B cell (primary cell): ENCODE measurements at regions not wholly inside any gene's neighbourhood (a gene's known extent, or its start where the extent isn't known, plus 50 kb on each side); places are given as distances from the start of the nearest gene placed in this dataset.

Experiments
- ATAC-seq: fragments of 200-7000 bp; cut with Tn5 transposase; one replicate; pipeline ENCODE4 v1.10.0; 2021; ENCODE audit warnings: low read depth, mild to moderate bottlenecking, moderate number of reproducible peaks, moderate library complexity
- CTCF ChIA-PET: fragments of 350-600 bp; sonication (Branson Sonifier 250); formaldehyde crosslinking; loops from one replicate; lab custom pipeline; 2021; ENCODE audit warnings: antibody characterized with exemption, inconsistent platforms; lab: Charles Lee
- POLR2A ChIA-PET: fragments of 350-600 bp; sonication (Branson Sonifier 250); formaldehyde crosslinking; loops from one replicate; lab custom pipeline; 2021; ENCODE audit warnings: antibody characterized with exemption; lab: Charles Lee
- DNase-seq: peaks from one replicate; pipeline ENCODE4 v3.0.0; 2013
- H2AFZ ChIP-seq: 2 replicates; pipeline ENCODE4 v1.6.1; 2012; ENCODE audit warnings: mild to moderate bottlenecking, low read depth, low read length; ENCODE audit not compliant: insufficient read depth, poor library complexity, severe bottlenecking
- H3K27ac ChIP-seq, 2 donors: 1 replicate in 1 of 2; 2 replicates in 1 of 2; pipeline ENCODE4 v1.5.1; 2012 to 2013; ENCODE audit warnings: low read length in 2 of 2, mild to moderate bottlenecking in 2 of 2, moderate library complexity in 1 of 2
- H3K27me3 ChIP-seq, 4 experiments: fragments of 200-600 bp in 1 of 4; sonication (generic) in 1 of 4; replicated peaks in 1 of 4; 1 replicate in 2 of 4; 2 replicates in 2 of 4; pipeline versions ENCODE4 v1.6.1 to v1.7.0; 2013 to 2016; ENCODE audit warnings: low read length in 3 of 4, mild to moderate bottlenecking in 2 of 4, mixed read lengths in 1 of 4, moderate library complexity in 1 of 4; ENCODE audit not compliant: insufficient read depth in 4 of 4, control insufficient read depth in 3 of 4; ENCODE audit errors: control extremely low read depth in 1 of 4
- H3K36me3 ChIP-seq, 2 experiments: replicated peaks in 1 of 2; 1 replicate in 1 of 2; 2 replicates in 1 of 2; pipeline versions ENCODE4 v1.6.1 to v1.7.1; 2013; ENCODE audit warnings: low read length in 1 of 2; ENCODE audit not compliant: insufficient read depth in 2 of 2, control insufficient read depth in 1 of 2; ENCODE audit errors: control extremely low read depth in 1 of 2, extremely low read depth in 1 of 2
- H3K4me1 ChIP-seq, 2 donors: fragments of 200-600 bp in 1 of 2; sonication (generic) in 1 of 2; 1 replicate in 1 of 2; 2 replicates in 1 of 2; pipeline versions ENCODE4 v1.5.1 to v1.6.1; 2013 to 2017; ENCODE audit warnings: low read length in 2 of 2; ENCODE audit not compliant: control insufficient read depth in 2 of 2, insufficient read depth in 2 of 2
- H3K4me2 ChIP-seq: replicated peaks from 2 replicates; pipeline ENCODE3; 2012; ENCODE audit warnings: mild to moderate bottlenecking, low read depth, low read length; ENCODE audit not compliant: poor library complexity, severe bottlenecking
- H3K4me3 ChIP-seq, 5 experiments: fragments of 200-600 bp in 1 of 5; sonication (generic) in 1 of 5; 1 replicate in 3 of 5; 2 replicates in 2 of 5; pipeline versions ENCODE4 v1.5.1 to v1.7.0; 2011 to 2016; ENCODE audit warnings: low read length in 4 of 5, mild to moderate bottlenecking in 4 of 5, low read depth in 2 of 5, control low read depth in 1 of 5, moderate library complexity in 1 of 5; ENCODE audit not compliant: insufficient read depth in 1 of 5; ENCODE audit errors: control extremely low read depth in 1 of 5, extremely low read depth in 1 of 5
- H3K79me2 ChIP-seq: fragments of 200-600 bp; sonication (generic); one replicate; pipeline ENCODE4 v1.6.0; 2016; ENCODE audit warnings: low read length; ENCODE audit not compliant: control insufficient read depth, insufficient read depth
- H3K9ac ChIP-seq: fragments of 200-600 bp; sonication (generic); 2 replicates; pipeline ENCODE4 v1.6.1; 2017; ENCODE audit warnings: mild to moderate bottlenecking, low read length, moderate library complexity
- H3K9me3 ChIP-seq, 3 donors: one replicate each; pipeline versions ENCODE4 v1.6.1 to v1.7.1; 2013; ENCODE audit warnings: low read length in 2 of 3; ENCODE audit not compliant: control insufficient read depth in 2 of 3, insufficient read depth in 1 of 3; ENCODE audit errors: control extremely low read depth in 1 of 3
- H4K20me1 ChIP-seq: 2 replicates; pipeline ENCODE4 v1.6.0; 2012; ENCODE audit warnings: mild to moderate bottlenecking, low read length; ENCODE audit not compliant: insufficient read depth, control insufficient read depth, poor library complexity, severe bottlenecking
- H3K27ac Mint-ChIP-seq: one replicate; pipeline ENCODE4 v1.8.0; 2021; ENCODE audit warnings: mixed read lengths
- H3K27me3 Mint-ChIP-seq: one replicate; pipeline ENCODE4 v1.8.0; 2021; ENCODE audit warnings: mixed read lengths
- H3K4me1 Mint-ChIP-seq: one replicate; pipeline ENCODE4 v1.8.0; 2021; ENCODE audit warnings: mixed read lengths
- H3K4me3 Mint-ChIP-seq: one replicate; pipeline ENCODE4 v1.8.0; 2021; ENCODE audit warnings: mixed read lengths
- H3K9me3 Mint-ChIP-seq: one replicate; pipeline ENCODE4 v1.8.0; 2022; ENCODE audit warnings: mixed read lengths; ENCODE audit not compliant: insufficient read depth
- CTCF ChIP-seq: fragments of 200-600 bp; IDR thresholded peaks from one replicate; pipeline ENCODE4 v1.8.0; 2022; ENCODE audit warnings: antibody characterized with exemption, mild to moderate bottlenecking
- EZH2 ChIP-seq: IDR thresholded peaks from 2 replicates; pipeline ENCODE4 v1.6.1; 2012; ENCODE audit warnings: borderline replicate concordance, low read depth, mild to moderate bottlenecking, moderate library complexity, low read length; ENCODE audit not compliant: insufficient read depth, poor library complexity, severe bottlenecking
- intact Hi-C: fragments of 100-400 bp; cut with micrococcal nuclease; formaldehyde crosslinking; loops from one replicate; pipeline ENCODE4 v1.10.0; 2022

GRCh38 chr5:152188251-152188650, 216.8 kb downstream of the NMUR2 start:
- Mint-ChIP-seq H3K27ac (no peak overlapping the region), H3K4me1 (no peaks in the 10 kb centered on the region), H3K4me3 (no peak overlapping the region), H3K27me3 (peaks cover 18% of the 10 kb centered on the region), H3K9me3 (peaks cover 7% of the 10 kb centered on the region)
- no peak overlapping the region for H3K27ac ChIP-seq
- no peak overlapping the region for H3K4me3 ChIP-seq
- H3K27me3 ChIP-seq = no peaks in the 10 kb centered on the region
- H3K9me3 ChIP-seq = peaks cover 0 to 4% (median 0%) of the 10 kb centered on the region in 3 donors
- ATAC-seq (no peak), DNase-seq (no peak)
- CTCF ChIA-PET = no interaction called here
- POLR2A ChIA-PET = no interaction called here
- intact Hi-C loops = no loop called here
- TF ChIP-seq EZH2 = no peak
- TF ChIP-seq CTCF = no peak
- no peaks in the 10 kb centered on the region for H3K79me2 ChIP-seq
- H4K20me1 ChIP-seq = no peaks in the 10 kb centered on the region
- H3K36me3 ChIP-seq = no peaks in the 10 kb centered on the region
- no peak overlapping the region for H3K4me2 ChIP-seq
- no peak overlapping the region for H2AFZ ChIP-seq
- no peaks in the 10 kb centered on the region for H3K4me1 ChIP-seq
- H3K9ac ChIP-seq = no peak overlapping the region

GRCh38 chr5:152187668-152188067, 217.4 kb downstream of the NMUR2 start:
- no peaks in the 10 kb centered on the region for H3K27me3 ChIP-seq
- ATAC-seq (no peak), DNase-seq (no peak)
- TF ChIP-seq EZH2 (no peak), CTCF (no peak)
- ChIA-PET CTCF (no interaction called here), POLR2A (no interaction called here)
- Mint-ChIP-seq H3K27ac (no peak overlapping the region), H3K4me1 (no peaks in the 10 kb centered on the region), H3K4me3 (no peak overlapping the region), H3K9me3 (peaks cover 2% of the 10 kb centered on the region), H3K27me3 (peaks cover 15% of the 10 kb centered on the region)
- H4K20me1 ChIP-seq = no peaks in the 10 kb centered on the region
- no peak overlapping the region for H3K9ac ChIP-seq
- H3K9me3 ChIP-seq = peaks cover 0 to 4% (median 0%) of the 10 kb centered on the region in 3 donors
- H3K4me2 ChIP-seq = no peak overlapping the region
- H3K4me3 ChIP-seq = no peak overlapping the region
- H3K4me1 ChIP-seq = no peaks in the 10 kb centered on the region
- H3K79me2 ChIP-seq = no peaks in the 10 kb centered on the region
- intact Hi-C loops = no loop called here
- H3K27ac ChIP-seq = no peak overlapping the region
- no peaks in the 10 kb centered on the region for H3K36me3 ChIP-seq
- no peak overlapping the region for H2AFZ ChIP-seq
